GM19351 (cell line): ENCODE measurements at regions not wholly inside any gene's neighbourhood (a gene's known extent, or its start where the extent isn't known, plus 50 kb on each side); places are given as distances from the start of the nearest gene placed in this dataset.
"Not testable (repeated sequence)": the region's sequence is repeated elsewhere in the genome, so short reads cannot be mapped to it uniquely, and the experiment has no call there.

ENCODE experiments used
- ATAC-seq: cut with Tn5 transposase; IDR thresholded peaks from one replicate; pipeline ENCODE4 v1.9.1; 2021; ENCODE audit warnings: mild to moderate bottlenecking, moderate library complexity; ENCODE audit not compliant: unreplicated experiment

DNA sequence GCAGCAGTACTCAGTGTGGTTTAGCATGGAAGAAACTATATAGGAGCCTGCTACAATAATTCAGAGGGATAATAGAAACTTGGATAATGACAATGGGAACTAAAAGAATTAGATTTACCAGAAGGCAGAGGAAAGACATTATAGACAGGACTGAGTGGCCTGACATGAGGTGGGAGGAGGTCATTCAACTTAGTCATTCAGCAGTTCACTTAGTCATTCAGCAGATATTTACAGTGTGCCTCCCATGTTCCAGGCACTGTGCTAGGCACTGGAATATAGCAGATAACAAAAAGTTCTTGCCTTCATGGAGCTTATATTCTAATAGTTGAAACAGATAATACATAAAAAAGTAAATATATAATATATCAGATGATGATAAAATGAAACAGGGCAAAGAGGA is 110.9 kb upstream of the IKBKE start:
- not testable (repeated sequence) for ATAC-seq

- not testable (repeated sequence) for ATAC-seq
Observed at GRCh38 chr1:206361978-206362543, 108.2 kb upstream of the IKBKE start.

GRCh38 chr1:206362994-206363393 is 107.3 kb upstream of the IKBKE start:
- ATAC-seq: not testable (repeated sequence)

DNA sequence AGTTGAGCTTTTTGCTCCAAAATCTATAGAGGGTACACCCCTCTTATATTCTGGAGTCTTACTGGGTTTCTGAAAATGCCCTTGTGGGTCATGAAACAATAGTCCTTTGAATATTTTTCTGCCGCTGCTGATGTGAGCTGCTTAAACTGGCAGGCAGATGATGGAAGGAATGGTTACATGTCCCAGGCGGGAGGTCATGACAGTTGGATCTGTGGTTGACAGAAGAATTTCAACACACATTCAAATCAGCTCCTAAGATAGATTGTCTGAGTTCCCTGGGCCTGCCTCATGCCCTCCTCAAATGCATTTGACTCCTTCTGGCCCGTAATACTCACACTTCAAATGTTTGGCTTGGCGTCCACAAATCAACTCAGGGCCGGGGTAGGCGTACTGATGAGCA is 105.0 kb upstream of the IKBKE start:
- not testable (repeated sequence) for ATAC-seq

DNA sequence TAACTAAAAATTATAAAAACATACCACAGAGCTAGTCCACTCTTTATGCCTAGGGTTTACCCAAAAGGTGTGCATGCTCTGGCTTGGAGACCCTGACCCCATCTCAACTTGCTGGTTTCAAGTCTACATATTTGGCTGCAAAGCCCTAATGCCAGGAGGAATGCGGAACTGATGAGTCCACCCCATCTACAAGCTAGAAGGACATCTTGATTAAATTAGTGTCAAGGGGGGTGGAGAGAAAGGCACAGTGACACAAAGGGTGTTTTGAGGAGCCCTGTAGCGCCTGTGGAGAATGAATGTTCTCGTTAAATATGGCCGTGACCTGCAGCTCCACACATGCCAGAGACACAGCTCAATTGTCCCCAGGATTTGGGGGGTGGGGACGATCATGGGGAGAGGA is 104.1 kb upstream of the IKBKE start:
- ATAC-seq: not testable (repeated sequence)

DNA sequence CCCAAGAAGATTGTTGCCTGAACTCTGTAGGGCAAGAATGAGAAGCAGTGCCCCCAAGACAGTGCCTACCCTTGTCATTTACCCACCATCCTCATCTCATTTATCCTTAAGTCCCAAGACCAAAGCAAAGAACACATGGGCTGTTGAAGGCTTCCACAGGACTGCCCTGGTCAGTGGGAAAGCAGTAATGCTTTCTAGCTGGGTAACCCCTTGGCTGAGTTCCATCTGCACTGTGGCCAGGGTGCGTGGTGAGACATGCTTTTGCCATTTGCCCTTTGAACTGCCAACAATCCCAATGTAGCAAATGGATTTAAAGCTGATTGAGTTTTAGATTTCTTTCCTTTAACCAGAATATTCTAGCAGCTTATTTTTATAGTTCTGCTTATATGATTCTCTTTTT is 103.5 kb upstream of the IKBKE start:
- not testable (repeated sequence) for ATAC-seq

- not testable (repeated sequence) for ATAC-seq
Observed at GRCh38 chr1:206367955-206368622, 102.2 kb upstream of the IKBKE start.

DNA sequence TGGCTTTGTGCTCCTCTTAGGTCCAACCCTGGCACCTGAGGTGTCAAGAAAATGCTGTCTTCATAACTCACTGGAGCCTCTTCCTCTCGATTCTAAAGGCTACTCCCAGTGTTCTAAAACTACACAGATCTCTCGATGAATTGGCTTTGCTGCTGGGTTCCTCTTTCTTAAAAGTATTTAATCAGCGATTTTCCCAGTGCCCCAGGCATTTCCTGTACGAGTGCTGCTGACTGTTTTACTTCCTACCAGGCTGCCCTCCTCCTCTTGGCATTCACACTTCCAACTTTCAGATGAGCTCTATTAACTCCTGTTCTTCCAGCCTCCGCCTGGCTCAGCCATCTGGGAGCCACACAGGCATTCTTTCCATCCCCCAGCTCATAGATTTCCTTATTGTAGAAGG is 95.6 kb upstream of the IKBKE start:
- ATAC-seq: not testable (repeated sequence)

DNA sequence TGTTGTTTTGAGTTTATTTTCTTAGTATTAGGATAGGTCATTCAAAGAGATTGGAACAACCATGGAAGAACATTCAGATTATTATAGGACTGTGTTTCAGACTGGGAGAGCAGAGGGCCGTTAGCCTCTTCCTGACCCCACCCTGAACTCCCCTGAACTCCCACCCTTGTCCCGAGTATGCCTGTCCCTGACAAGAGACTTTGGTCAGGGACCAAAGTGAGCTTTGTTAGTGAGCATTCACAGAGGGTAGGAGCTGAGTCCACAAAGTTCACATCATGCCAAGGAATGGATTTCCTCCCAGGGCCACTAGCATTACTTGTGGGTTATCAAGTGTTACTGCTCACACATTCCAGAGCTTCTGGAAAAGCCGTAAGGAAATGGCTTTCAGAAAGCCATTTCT is 94.7 kb upstream of the IKBKE start:
- ATAC-seq: not testable (repeated sequence)

- not testable (repeated sequence) for ATAC-seq
Observed at GRCh38 chr1:206378506-206378905, 91.8 kb upstream of the IKBKE start.

DNA sequence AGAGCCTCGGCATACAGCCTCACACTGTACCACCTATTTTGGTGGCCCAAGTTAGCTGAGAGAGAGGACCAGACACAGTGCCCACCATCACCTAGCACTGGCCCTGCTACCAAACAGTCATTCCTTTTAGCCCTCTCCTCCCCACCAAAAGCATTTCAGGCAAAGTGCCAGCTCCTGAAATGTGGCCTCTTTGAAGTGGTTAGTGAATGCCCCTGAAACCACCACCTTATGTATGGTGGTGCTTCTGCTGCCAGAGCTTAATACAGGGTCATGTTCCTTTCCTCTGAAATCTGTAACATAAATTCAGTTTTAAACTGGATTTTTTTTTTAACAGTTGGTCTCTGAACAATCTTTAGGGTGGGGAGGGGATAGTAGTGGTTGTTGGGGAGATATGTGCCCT is 91.0 kb upstream of the IKBKE start:
- ATAC-seq: not testable (repeated sequence)

- ATAC-seq: not testable (repeated sequence)
Observed at GRCh38 chr1:206380163-206380790, 90.0 kb upstream of the IKBKE start.

DNA sequence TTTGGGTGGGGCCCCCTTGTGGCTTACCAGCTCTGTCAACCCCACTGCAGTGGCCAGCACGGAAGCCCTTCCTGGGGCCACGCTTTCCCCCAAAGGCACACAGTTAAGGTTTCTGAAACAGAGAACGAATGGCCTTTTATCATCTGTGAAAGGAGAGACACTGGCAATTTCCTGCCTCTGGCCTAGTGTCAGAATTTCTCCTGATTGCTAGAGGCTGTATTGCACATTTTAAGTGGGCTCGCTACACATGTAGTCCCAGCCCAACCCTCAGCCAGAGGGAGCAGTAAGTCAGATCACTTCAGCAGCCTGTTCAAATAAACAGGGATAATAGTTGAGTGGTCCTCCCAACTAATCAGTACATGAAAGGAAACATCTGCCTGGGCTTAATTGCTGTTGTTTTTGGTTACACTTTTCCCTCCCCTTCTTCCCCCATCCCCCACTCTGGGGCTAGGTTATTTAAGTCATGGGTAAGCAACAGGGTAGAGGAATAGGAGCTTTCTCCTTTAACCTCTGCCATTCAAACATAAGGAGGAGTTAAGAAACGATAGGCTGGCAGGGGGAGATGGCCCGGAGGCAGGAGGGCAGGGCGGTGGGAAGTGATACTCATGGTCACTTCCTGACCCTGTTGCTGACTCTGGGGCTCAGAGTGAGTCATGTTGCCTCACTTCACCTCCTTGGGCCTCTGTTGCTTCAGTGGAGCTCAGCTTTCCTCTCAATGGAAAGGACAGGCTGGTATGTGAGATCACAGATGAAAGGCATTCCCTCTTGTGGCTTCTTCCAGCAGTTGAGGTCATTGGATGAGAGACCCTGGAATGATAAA is 89.3 kb upstream of the IKBKE start:
- ATAC-seq: not testable (repeated sequence)

GRCh38 chr1:206384029-206384807 is 86.1 kb upstream of the IKBKE start:
- peak; percentile 60 for ATAC-seq

DNA sequence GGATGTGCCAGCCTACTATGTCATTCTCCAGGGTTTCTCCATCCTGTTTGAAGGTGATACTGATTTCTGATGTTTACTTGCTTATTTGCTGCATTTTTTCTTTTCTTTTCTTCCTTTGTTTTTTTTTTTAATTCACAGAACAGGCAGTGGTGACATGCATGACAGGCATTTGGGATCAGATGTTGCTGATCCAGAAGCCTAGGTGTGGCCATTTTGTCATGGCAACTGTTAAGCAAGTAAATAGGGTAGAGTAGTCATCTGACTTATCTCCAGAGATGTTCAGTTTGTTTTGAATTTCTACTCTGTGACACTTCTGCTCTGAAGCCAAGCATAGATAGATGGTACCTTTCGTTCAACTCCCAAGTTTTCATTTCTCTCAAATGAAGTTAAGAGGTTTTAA is 85.4 kb upstream of the IKBKE start:
- ATAC-seq: not testable (repeated sequence)

GRCh38 chr1:206387631-206388030 is 82.6 kb upstream of the IKBKE start:
- ATAC-seq: not testable (repeated sequence)

- ATAC-seq: not testable (repeated sequence)
Observed at GRCh38 chr1:206391903-206392302, 78.4 kb upstream of the IKBKE start.

DNA sequence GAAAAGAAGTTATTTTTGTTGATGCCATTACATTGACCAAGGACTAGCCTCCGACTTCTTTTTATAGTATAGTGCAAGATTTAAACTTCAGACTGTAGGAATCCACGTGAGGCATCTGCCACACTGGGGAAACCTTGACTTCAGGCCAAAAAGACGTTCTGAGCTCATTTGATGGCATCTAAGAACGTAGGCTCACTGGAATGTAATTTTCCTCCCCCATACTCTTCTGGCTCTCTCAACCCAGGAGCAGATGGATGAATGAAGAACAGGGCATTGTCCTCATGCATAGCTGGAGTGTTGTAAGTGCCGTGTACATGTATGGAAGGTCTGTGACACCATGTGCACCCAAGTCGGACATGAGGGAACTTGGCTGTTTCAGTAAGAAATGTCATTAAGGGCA is 72.8 kb upstream of the IKBKE start:
- not testable (repeated sequence) for ATAC-seq

- not testable (repeated sequence) for ATAC-seq
Observed at GRCh38 chr1:206398261-206398660, 72.0 kb upstream of the IKBKE start.

GRCh38 chr1:206403612-206404307 is 66.5 kb upstream of the IKBKE start:
- ATAC-seq: not testable (repeated sequence)
